ENCODE measurements at regions not wholly inside any gene's neighbourhood (a gene's known extent, or its start where the extent isn't known, plus 50 kb on each side); places are given as distances from the start of the nearest gene placed in this dataset.

DNA sequence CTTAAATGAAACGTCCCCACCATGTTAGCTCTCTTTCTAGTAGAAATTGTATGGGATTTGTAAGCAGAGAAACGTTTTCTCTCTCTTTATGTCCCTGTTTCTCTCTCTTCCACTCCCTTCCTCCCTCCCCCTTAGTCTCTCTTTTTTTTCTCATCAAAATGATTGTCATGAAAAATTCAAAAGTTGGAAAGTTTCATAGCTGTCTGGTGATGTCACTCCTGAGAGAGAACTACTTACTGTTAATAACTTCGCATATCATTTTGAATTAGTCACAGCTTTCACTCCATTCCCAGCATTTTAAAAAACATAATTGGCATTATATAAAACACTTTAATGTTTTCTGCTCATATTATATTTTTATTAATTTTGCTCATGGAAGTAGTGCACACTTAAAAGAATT, 331.1 kb downstream of the C3orf38 start:
- TF ChIP-seq CTCF (conservative IDR thresholded peaks at IDR 0.05) = no peak
- TF ChIP-seq ZFX (IDR thresholded peaks at IDR 0.05) = no peak

Data from C4-2B (cell line).